Naive thymus-derived CD8-positive, alpha-beta T cell (primary cell): ENCODE measurements at regions not wholly inside any gene's neighbourhood (a gene's known extent, or its start where the extent isn't known, plus 50 kb on each side); places are given as distances from the start of the nearest gene placed in this dataset.
"Not testable (repeated sequence)": the region's sequence is repeated elsewhere in the genome, so short reads cannot be mapped to it uniquely, and the experiment has no call there.

Experiments
- ATAC-seq, 2 donors: fragments of 150-1000 bp; cut with Tn5 transposase in 1 of 2; sonication (Bioruptor Pico), chemical (Tn5 transposase) in 1 of 2; 1 replicate in 1 of 2; 2 replicates in 1 of 2; pipeline ENCODE4 v1.10.0; 2021; ENCODE audit warnings: mild to moderate bottlenecking in 2 of 2, moderate library complexity in 2 of 2
- POLR2A ChIA-PET: fragments of 350-600 bp; sonication (Branson Sonifier 250); formaldehyde crosslinking; loops from one replicate; lab custom pipeline; 2021; ENCODE audit warnings: antibody characterized with exemption; lab: Charles Lee
- DNase-seq, 10 donors: peaks; one replicate each; pipeline versions ENCODE4 v3.0.0 to v3.0.0-alpha.2; 2020 to 2022
- H3K27ac Mint-ChIP-seq, 10 donors: one replicate each; pipeline ENCODE4 v1.8.0; 2020 to 2022; ENCODE audit warnings: mild to moderate bottlenecking in 10 of 10, mixed read lengths in 10 of 10, moderate library complexity in 4 of 10, inconsistent platforms in 1 of 10
- H3K27me3 Mint-ChIP-seq, 5 donors: one replicate each; pipeline ENCODE4 v1.8.0; 2021 to 2022; ENCODE audit warnings: mixed read lengths in 5 of 5
- H3K36me3 Mint-ChIP-seq, 3 donors: one replicate each; pipeline ENCODE4 v1.8.0; 2020 to 2022; ENCODE audit warnings: mixed read lengths in 3 of 3, mild to moderate bottlenecking in 2 of 3, inconsistent platforms in 1 of 3
- H3K4me1 Mint-ChIP-seq, 4 donors: one replicate each; pipeline ENCODE4 v1.8.0; 2021 to 2022; ENCODE audit warnings: mixed read lengths in 4 of 4
- H3K4me3 Mint-ChIP-seq, 10 donors: one replicate each; pipeline ENCODE4 v1.8.0; 2020 to 2022; ENCODE audit warnings: mild to moderate bottlenecking in 10 of 10, mixed read lengths in 10 of 10, moderate library complexity in 6 of 10, inconsistent platforms in 1 of 10
- H3K9me3 Mint-ChIP-seq, 9 donors: one replicate each; pipeline ENCODE4 v1.8.0; 2020 to 2022; ENCODE audit warnings: mixed read lengths in 9 of 9, mild to moderate bottlenecking in 3 of 9, inconsistent platforms in 1 of 9, moderate library complexity in 1 of 9

DNA sequence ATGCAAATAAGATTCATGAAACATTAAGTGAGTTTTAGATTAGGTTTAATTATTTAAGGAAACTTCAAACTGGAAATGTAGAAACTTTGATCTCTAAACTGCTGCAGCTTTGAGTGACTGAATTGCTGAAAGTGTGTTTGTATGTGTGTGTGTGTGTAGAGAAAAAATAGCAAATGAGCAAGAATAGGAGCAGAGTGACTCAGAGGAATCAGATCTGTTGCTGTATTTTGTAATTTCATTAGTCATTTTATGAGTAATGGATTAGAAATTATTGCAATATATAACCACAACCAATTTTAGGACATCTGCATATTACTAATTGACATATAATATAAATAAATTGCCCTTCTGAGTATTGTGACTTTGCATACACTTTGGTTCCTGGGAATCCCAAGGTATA is 52.8 kb upstream of the SLC9A9 start:
- POLR2A ChIA-PET: no interaction called here
- Mint-ChIP-seq H3K9me3 (no peaks in the 10 kb centered on the region), H3K4me3 (no peak overlapping the region)

DNA sequence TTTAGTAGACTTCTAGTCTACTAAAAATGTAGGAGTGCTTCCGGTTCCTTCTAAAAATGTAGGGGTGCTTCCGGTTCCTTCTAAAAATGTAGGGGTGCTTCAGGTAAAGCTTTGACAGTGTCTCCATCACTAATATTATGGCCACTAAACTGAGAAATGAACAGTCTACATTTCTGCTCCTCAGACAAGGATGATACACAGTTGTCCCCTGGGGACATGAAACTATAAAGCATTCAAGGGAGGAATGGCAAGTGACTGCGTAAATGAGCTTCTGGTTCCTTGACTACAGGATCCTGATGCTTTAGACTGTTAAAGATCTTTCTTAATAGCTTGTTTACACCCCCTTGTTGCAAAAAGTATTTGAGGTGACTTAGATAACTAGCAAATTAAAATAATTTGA is 53.9 kb upstream of the SLC9A9 start:
- DNase-seq (no peak), ATAC-seq (no peak)
- H3K9me3 Mint-ChIP-seq: no peaks in the 10 kb centered on the region
- POLR2A ChIA-PET: no interaction called here
- no peak overlapping the region for H3K27ac Mint-ChIP-seq
- no peak overlapping the region for H3K4me3 Mint-ChIP-seq
- peaks cover 0 to 11% (median 4%) of the 10 kb centered on the region in 5 donors for H3K27me3 Mint-ChIP-seq
- H3K4me1 Mint-ChIP-seq: no peaks in the 10 kb centered on the region
- H3K36me3 Mint-ChIP-seq: no peaks in the 10 kb centered on the region

More for the DNA sequence above, 52.8 kb upstream of the SLC9A9 start:
- H3K36me3 Mint-ChIP-seq: no peaks in the 10 kb centered on the region
- no peak overlapping the region for H3K27ac Mint-ChIP-seq
- no peak for DNase-seq
- ATAC-seq: no peak
- no peaks in the 10 kb centered on the region for H3K4me1 Mint-ChIP-seq
- H3K27me3 Mint-ChIP-seq: peaks cover 0 to 11% (median 4%) of the 10 kb centered on the region in 5 donors

DNA sequence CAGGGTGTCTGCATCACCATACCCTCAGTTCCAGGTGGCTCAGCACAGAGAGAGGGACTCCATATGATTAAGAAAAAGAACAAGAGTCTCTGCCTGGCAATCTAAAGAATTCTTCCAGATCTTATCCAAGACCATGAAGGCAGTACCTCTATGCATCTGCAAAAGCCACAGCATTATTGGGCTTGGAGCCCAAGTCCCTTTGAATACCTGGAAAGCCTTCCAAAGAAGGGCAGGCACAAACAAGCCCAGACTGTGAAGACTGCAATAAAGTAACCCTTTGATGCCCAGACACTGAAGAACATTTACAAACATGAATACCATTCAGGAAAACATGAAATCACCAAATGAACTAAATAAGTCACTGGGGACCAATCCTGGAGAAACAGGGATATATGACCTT is 60.9 kb upstream of the DIPK2A start:
- Mint-ChIP-seq H3K27me3 (peaks cover 9 to 46% (median 20%) of the 10 kb centered on the region in 5 donors), H3K4me3 (no peak overlapping the region), H3K36me3 (peaks cover 0 to 3% (median 0%) of the 10 kb centered on the region in 3 donors), H3K9me3 (no peaks in the 10 kb centered on the region), H3K27ac (no peak overlapping the region), H3K4me1 (no peaks in the 10 kb centered on the region)
- DNase-seq (no peak), ATAC-seq (no peak)
- POLR2A ChIA-PET: no interaction called here

DNA sequence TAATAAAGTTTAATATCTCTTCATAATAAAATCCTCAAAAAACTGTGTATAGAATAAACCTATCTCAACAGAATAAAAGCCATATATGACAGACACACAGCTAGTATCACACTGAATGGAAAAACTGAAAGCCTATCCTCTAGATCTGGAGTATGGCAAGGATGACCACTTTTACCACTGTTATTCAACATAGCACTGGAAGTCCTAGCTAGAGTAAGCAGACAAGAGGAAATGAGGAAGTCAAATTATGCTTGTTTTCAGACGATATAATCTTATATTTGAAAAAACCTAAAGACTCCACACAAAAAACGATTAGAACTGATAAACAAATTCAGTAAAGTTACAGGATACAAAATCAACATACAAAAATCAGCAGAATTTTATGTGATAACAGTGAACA is 57.4 kb upstream of the DIPK2A start:
- no peaks in the 10 kb centered on the region for H3K4me1 Mint-ChIP-seq
- no peak overlapping the region for H3K27ac Mint-ChIP-seq
- peaks cover 0 to 3% (median 0%) of the 10 kb centered on the region in 3 donors for H3K36me3 Mint-ChIP-seq
- DNase-seq (no peak), ATAC-seq (no peak)
- peaks cover 5 to 30% (median 10%) of the 10 kb centered on the region in 5 donors for H3K27me3 Mint-ChIP-seq
- H3K4me3 Mint-ChIP-seq: no peak overlapping the region
- POLR2A ChIA-PET: no interaction called here
- H3K9me3 Mint-ChIP-seq: no peaks in the 10 kb centered on the region

DNA sequence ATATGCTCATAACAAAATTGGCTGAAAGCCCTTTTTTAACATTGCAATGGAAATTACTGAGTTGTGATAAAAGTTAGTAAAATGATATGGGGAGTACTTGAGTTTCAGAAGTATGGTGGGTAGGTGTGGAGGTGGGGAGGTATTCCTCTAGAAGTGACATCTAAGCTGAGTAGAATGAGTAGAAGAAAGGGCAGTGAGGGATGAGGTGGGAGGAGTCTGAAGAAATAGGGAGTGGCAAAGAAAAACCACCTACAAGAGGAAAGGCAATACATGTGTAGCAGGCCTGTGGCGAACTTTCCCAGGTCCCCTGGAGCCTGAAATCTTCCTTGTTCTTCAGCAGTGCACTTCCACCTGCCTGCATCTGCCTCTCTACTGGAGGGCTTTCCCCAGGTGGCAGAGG is 52.8 kb upstream of the DIPK2A start:
- Mint-ChIP-seq H3K9me3 (no peaks in the 10 kb centered on the region), H3K27me3 (no peaks in the 10 kb centered on the region), H3K36me3 (no peaks in the 10 kb centered on the region), H3K4me3 (no peak overlapping the region), H3K27ac (peak overlapping the region in 1 of 10 donors; percentile 8), H3K4me1 (peaks cover 0 to 21% (median 4%) of the 10 kb centered on the region in 4 donors)
- DNase-seq (no peak), ATAC-seq (no peak)
- POLR2A ChIA-PET: no interaction called here

DNA sequence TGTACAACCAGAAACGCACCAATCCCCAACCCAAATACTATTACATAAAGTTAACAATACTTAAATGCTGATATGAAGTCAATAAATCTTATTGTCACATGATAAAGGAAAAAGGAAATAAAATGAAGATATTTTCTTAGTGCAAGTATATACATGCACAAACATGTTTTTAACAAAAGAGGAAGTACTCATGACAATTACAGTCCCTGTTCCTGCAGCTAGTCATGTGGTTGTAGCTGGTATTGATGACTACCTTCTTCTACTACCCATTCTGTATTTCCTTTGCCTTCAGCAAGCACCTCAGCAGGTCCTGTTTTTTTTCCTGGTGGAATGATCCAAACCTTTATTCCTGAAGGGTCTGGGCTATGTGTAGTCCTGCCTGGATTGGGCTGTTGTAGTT is 50.4 kb upstream of the DIPK2A start:
- H3K27me3 Mint-ChIP-seq, DNase-seq, H3K4me3 Mint-ChIP-seq, ATAC-seq, H3K9me3 Mint-ChIP-seq, POLR2A ChIA-PET, H3K36me3 Mint-ChIP-seq: not testable (repeated sequence)
- Mint-ChIP-seq H3K27ac (peak overlapping the region in 1 of 10 donors; percentile 1), H3K4me1 (peaks cover 0 to 40% (median 4%) of the 10 kb centered on the region in 4 donors)
